Effector memory CD8-positive, alpha-beta T cell (primary cell): ENCODE measurements at regions not wholly inside any gene's neighbourhood (a gene's known extent, or its start where the extent isn't known, plus 50 kb on each side); places are given as distances from the start of the nearest gene placed in this dataset.

ENCODE experiments used
- ATAC-seq: fragments of 150-1000 bp; cut with Tn5 transposase; replicated peaks from 2 replicates; pipeline ENCODE4 v1.10.0; 2021; ENCODE audit warnings: mild to moderate bottlenecking, moderate library complexity
- DNase-seq, 3 experiments: peaks; one replicate each; pipeline ENCODE4 v3.0.0; 2021
- H3K27ac Mint-ChIP-seq, 2 donors: one replicate each; pipeline ENCODE4 v1.8.0; 2022; ENCODE audit warnings: mild to moderate bottlenecking in 2 of 2, mixed read lengths in 2 of 2, moderate library complexity in 2 of 2
- H3K27me3 Mint-ChIP-seq, 2 donors: one replicate each; pipeline ENCODE4 v1.8.0; 2022; ENCODE audit warnings: mixed read lengths in 2 of 2
- H3K36me3 Mint-ChIP-seq: one replicate; pipeline ENCODE4 v1.8.0; 2022; ENCODE audit warnings: mild to moderate bottlenecking, moderate library complexity, mixed read lengths; ENCODE audit not compliant: insufficient read depth
- H3K4me1 Mint-ChIP-seq, 2 donors: one replicate each; pipeline ENCODE4 v1.8.0; 2022; ENCODE audit warnings: low read depth in 2 of 2, mixed read lengths in 2 of 2
- H3K4me3 Mint-ChIP-seq, 2 donors: one replicate each; pipeline ENCODE4 v1.8.0; 2022; ENCODE audit warnings: mild to moderate bottlenecking in 2 of 2, mixed read lengths in 2 of 2, moderate library complexity in 2 of 2
- H3K9me3 Mint-ChIP-seq, 2 donors: one replicate each; pipeline ENCODE4 v1.8.0; 2022; ENCODE audit warnings: mixed read lengths in 2 of 2

DNA sequence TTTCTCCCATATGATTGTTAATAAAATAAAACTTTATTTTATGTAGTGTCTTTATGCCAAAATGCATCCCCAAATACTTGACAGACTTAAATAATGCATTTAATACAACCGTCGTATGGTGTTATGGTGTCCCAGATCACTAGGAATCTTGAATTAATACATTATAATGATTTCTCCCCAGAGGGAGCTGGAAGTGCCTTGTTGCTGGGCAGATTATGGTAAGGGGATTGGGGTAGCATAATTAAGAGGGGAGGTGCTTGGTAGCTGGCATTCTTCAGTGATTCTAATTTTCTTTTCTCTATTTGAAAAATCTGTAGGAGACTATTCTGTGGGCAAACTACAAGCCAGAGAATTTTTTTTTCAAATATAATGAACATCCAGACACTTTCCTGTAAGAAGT is 1043.7 kb downstream of the ADGRL2 start:
- Mint-ChIP-seq H3K9me3 (peaks cover 0 to 7% of the 10 kb centered on the region in 2 donors), H3K36me3 (no peaks in the 10 kb centered on the region), H3K27me3 (no peaks in the 10 kb centered on the region), H3K4me3 (no peak overlapping the region), H3K4me1 (no peaks in the 10 kb centered on the region), H3K27ac (no peak overlapping the region)
- DNase-seq (no peak), ATAC-seq (no peak)

DNA sequence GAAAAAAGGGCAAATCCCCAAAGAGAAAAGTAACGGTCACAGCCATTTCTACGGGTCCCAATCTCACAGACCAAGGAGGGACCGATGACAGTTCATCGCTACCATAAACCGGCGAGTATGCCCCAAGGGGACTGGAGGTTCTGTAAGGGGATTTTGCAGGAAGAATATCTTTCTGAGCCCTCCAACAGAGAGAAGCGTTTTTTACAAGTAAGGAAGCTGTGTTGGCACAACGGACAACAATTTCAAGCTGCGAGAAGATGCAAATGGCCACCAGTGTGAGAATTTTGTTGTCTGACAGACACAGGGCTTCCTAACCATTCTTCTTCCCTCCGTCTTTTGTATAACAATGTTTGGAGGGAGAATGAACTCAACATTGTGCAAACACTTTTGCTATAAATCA is 1043.1 kb downstream of the ADGRL2 start:
- no peak overlapping the region for H3K27ac Mint-ChIP-seq
- DNase-seq, result no peak
- H3K9me3 Mint-ChIP-seq, result peaks cover 0 to 7% of the 10 kb centered on the region in 2 donors
- H3K27me3 Mint-ChIP-seq, result no peaks in the 10 kb centered on the region
- no peaks in the 10 kb centered on the region for H3K36me3 Mint-ChIP-seq
- no peak overlapping the region for H3K4me3 Mint-ChIP-seq
- no peaks in the 10 kb centered on the region for H3K4me1 Mint-ChIP-seq
- no peak for ATAC-seq

DNA sequence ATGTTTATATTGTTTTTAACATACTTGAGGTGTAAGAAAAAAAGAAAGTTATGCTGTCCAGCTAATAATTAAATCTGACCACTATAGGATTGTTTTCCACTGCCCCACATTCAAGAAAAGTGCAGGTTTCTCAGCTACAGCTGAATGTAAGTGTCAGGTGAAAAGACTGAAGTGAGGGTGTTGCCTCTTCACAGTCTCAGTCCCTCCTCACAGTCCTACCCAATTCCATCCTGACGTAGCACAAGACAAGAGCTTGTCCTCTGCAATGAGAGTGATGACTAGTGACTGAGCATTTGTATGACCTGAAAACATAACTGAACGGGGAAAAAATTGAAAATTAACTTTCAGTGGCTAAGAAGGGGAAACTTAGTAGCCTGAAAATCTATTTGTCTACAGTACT is 1039.5 kb downstream of the ADGRL2 start:
- Mint-ChIP-seq H3K27me3 (no peaks in the 10 kb centered on the region), H3K27ac (no peak overlapping the region), H3K9me3 (peaks cover 0 to 1% of the 10 kb centered on the region in 2 donors), H3K36me3 (no peaks in the 10 kb centered on the region), H3K4me3 (no peak overlapping the region), H3K4me1 (no peaks in the 10 kb centered on the region)
- ATAC-seq, result no peak
- no peak for DNase-seq

DNA sequence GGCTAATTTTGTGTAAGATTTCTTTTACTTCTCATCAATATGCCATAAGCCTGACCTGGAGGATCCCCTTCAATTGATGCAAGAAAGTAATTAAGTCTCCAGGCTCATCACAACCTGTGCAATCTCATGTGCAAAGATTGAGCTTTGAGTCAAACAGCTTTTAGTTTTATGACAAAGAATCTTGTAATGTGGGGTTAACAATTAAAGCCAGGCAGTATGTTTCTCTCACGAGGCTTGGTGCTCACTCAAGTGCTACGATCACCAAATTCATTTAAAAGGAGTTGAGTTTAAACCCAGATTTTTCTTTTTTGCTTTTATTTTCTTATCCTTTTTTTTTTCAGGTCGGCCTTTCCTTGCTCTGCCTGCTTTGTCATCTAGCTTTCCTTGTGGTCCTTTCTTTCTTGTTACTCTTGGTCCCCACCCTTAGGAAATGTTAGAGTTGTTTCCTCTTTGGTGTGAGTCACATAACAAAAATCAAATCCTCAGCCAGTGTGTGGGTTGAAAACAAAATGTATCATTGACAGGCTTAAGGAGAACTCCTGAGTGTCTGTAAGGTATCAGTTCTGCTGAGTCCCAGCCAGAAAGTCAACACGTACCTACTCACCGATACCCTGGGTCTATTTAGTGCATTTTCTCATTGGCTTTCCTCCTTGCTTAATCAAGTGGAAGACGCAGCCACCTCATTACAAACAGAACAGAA is 1037.2 kb downstream of the ADGRL2 start:
- DNase-seq, result no peak

DNA sequence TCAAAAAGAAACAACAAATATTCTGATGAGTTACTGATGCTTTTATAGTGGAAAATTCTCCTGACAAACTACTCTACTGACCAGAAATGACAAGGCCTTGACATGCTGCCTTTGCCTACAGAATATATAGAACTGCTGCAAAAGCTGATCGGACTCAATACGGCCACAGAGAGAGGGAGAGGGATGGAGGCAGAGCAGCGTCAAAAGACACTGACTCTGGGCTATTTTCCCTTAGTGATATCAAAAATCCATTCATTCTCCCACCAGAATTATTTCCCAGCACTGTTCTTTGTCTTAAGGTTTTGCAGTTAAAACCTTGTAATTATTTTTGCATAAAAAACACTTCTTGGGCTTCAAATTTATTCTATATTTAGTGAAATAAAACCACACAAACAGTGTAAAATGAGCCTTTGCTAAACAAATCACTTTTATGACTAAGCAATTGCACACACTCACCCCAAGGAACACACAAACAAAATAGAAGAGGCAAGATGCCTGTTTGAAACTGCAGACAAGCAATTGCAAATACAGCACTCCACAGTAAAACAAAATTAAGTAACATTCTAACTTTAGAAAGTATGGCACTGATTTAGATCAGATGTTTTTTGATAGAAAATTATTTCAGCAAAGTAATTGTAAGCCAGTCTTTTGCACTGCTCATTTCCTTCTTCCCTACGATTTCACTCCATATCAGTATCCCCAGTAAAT is 1036.4 kb downstream of the ADGRL2 start:
- Mint-ChIP-seq H3K27me3 (no peaks in the 10 kb centered on the region), H3K4me1 (no peaks in the 10 kb centered on the region), H3K9me3 (peaks cover 8 to 16% of the 10 kb centered on the region in 2 donors), H3K36me3 (no peaks in the 10 kb centered on the region), H3K4me3 (no peak overlapping the region), H3K27ac (no peak overlapping the region)
- no peak for ATAC-seq
- DNase-seq, result no peak

More for the DNA sequence above, 1037.2 kb downstream of the ADGRL2 start:
- no peaks in the 10 kb centered on the region for H3K36me3 Mint-ChIP-seq
- H3K27ac Mint-ChIP-seq, result no peak overlapping the region
- H3K4me1 Mint-ChIP-seq, result no peaks in the 10 kb centered on the region
- no peaks in the 10 kb centered on the region for H3K27me3 Mint-ChIP-seq
- peaks cover 8 to 16% of the 10 kb centered on the region in 2 donors for H3K9me3 Mint-ChIP-seq
- no peak for ATAC-seq
- no peak overlapping the region for H3K4me3 Mint-ChIP-seq

DNA sequence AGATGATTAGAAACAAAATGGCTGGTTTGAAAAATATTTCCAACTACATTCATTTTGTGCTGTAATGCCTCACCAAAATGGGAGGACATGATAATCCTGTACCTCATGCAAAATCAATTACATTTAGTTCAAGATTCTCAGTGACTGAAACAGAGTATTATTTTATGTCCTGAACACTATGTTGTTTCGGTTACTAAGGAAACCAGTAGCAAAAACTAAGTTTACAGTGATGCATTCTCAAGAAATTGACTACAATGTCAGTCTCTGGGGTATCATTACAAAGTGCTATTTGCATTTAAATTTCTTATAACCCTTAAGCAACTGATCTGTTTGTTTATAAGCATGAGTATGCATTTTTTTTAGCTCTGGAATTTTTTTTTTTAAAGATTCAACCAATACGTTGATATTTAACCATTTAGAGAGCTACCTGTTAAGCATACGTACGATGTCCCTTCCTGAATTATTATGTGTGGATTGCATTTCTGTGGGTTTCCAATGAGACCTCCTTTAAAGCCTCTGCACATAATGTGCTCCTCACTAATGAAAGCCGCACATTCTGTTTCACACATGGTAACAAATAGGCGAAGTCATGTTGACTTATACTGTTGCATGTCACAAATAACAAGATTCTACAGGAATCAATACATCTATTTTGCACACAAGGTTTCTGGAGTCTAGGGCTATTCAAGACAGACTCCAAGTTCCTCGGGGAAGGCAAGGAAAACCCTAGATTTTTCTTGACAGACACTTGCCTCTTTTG is 1035.7 kb downstream of the ADGRL2 start:
- no peak for DNase-seq
- Mint-ChIP-seq H3K4me1 (no peaks in the 10 kb centered on the region), H3K36me3 (no peaks in the 10 kb centered on the region), H3K4me3 (no peak overlapping the region), H3K27ac (no peak overlapping the region), H3K27me3 (no peaks in the 10 kb centered on the region), H3K9me3 (peaks cover 8 to 16% of the 10 kb centered on the region in 2 donors)
- no peak for ATAC-seq

DNA sequence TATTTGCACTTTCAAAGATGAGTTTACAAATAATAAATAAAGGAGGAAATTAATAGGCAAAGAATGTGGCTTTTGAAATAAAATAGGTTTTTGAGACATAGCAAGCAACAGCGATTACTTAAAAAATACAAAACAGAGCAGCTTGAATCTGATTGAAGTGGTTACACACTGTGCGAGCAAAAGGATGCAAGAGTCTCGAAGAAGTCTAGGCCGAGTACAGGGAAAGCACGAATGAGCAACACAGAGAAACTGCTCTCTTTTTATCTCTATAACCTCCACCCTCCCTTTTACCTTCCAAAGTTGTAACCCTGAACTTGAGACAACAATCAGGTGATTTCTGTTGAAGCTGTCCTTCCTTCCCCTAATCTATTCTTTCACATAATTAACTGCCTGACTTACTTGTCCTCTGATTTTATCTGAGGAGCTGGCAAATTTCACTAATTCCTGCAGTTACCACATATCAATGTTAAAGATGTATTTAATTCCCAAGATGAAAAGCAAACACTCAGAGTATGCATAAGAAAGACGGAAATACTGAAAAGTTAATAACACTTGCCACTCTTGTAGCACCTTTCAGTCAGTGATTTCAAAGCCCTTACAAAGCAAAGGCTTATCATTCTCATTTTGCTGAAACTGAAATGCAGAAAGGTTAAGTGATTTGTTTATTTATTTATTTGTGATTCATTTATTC is 1030.1 kb downstream of the ADGRL2 start:
- no peaks in the 10 kb centered on the region for H3K4me1 Mint-ChIP-seq
- DNase-seq, result no peak
- H3K36me3 Mint-ChIP-seq, result no peaks in the 10 kb centered on the region
- no peaks in the 10 kb centered on the region for H3K27me3 Mint-ChIP-seq
- no peak overlapping the region for H3K4me3 Mint-ChIP-seq
- no peak overlapping the region for H3K27ac Mint-ChIP-seq
- ATAC-seq, result no peak
- H3K9me3 Mint-ChIP-seq, result peaks cover 7 to 16% of the 10 kb centered on the region in 2 donors

DNA sequence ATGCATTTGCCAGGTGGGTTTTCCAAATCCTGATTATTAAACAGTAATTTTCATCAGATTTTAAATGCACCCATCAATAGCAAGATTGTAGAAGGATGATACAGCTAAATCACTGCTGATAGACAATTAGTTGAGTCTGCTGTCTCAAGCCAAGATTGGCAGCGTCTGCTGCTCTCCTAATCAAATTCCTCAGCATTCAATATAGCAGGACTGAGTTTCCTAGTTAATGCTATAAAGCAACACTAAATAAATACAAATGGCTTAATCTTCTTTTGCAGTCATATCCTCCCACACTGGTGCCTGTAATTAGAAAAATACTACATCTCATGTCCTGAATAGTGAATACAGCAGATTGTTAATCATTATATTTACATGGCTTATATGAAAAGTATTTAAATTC is 1028.8 kb downstream of the ADGRL2 start:
- Mint-ChIP-seq H3K36me3 (no peaks in the 10 kb centered on the region), H3K4me1 (no peaks in the 10 kb centered on the region), H3K27me3 (no peaks in the 10 kb centered on the region), H3K4me3 (no peak overlapping the region), H3K27ac (no peak overlapping the region), H3K9me3 (peaks cover 4 to 21% of the 10 kb centered on the region in 2 donors)
- no peak for ATAC-seq
- DNase-seq, result no peak

DNA sequence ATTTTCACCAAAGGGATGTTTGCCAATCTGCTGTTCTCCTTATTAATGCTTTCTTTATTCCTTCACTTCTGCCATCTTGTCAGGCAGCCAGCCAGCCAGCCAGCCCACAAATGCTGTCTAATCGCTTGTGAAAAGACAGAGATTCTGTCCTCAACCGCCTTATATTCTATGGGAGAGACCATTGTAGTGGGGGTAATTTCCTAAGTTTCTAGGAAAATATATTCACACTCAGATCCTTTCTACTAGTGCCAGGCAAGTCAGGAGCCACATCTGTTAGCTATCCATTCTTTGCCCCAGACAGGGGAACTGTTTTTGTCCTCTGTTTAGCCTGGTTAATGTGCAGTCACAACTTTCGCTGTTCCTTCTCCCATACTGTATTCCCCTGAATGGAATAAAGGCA is 1023.1 kb downstream of the ADGRL2 start:
- Mint-ChIP-seq H3K4me1 (no peaks in the 10 kb centered on the region), H3K9me3 (peaks cover 8 to 11% of the 10 kb centered on the region in 2 donors), H3K27ac (no peak overlapping the region), H3K4me3 (no peak overlapping the region), H3K36me3 (no peaks in the 10 kb centered on the region), H3K27me3 (no peaks in the 10 kb centered on the region)
- DNase-seq, result no peak
- ATAC-seq, result no peak

DNA sequence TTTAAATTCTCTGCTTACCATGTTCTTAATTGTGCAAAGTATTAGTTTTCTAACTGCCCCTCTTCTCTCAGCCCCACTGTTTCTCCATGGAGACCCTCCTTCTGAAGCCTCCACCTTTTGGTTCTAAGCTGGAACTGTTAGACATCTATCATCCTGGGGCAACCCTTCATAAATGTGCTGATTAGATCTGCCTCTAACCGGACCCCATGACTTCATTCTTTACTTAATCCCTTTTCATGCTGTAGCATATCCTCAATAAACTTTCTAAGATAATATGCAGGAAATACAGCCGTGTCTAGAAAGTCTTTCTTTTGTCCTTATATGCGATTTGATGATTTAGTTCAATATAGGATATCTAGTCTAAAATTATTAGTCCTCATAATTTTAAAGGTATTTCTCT is 1020.1 kb downstream of the ADGRL2 start:
- no peak for DNase-seq

DNA sequence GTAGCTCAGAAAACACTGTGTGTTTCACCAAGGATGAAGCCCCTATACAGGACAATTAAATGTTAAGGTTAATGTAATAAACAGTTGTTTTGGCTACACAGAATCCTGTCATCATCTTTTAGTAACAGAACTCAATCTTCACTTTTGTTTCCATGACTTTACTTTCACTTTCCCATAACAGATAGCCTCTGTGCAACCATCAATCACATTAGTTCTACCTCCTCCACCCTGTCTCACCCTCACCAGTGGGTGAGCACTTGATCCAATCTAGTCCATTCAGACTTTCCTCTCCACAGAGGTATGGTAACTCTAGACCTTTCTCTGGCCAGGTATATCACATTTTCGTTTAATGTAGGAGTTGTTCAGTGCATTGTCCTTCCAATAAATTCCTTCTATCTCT is 1018.5 kb downstream of the ADGRL2 start:
- H3K27ac Mint-ChIP-seq, result no peak overlapping the region
- no peaks in the 10 kb centered on the region for H3K27me3 Mint-ChIP-seq
- no peaks in the 10 kb centered on the region for H3K36me3 Mint-ChIP-seq
- H3K4me3 Mint-ChIP-seq, result no peak overlapping the region
- peaks cover 13 to 15% of the 10 kb centered on the region in 2 donors for H3K9me3 Mint-ChIP-seq
- no peaks in the 10 kb centered on the region for H3K4me1 Mint-ChIP-seq
- no peak for DNase-seq
- ATAC-seq, result no peak

More for the DNA sequence above, 1020.1 kb downstream of the ADGRL2 start:
- Mint-ChIP-seq H3K27me3 (no peaks in the 10 kb centered on the region), H3K9me3 (peaks cover 15 to 25% of the 10 kb centered on the region in 2 donors), H3K36me3 (no peaks in the 10 kb centered on the region), H3K27ac (no peak overlapping the region), H3K4me1 (no peaks in the 10 kb centered on the region), H3K4me3 (no peak overlapping the region)
- no peak for ATAC-seq

DNA sequence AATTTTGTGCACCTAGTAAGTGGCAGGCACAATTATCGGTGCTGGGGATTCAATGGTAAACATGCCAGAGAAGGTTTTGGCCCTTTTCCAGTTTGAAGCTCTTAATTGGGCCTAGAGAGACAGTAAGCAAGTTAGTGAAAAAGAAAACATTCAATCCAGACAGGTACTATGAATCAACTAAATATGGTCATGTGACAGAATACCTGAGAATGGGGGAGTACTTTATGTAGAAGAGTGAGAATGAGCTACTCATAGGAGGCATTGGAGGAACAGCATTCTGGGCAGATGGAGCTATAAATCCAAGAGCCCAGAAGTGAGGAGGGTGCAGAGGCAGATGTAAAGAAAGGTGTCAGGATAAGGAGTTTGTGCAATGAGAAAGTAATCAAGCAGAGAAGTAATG is 1017.9 kb downstream of the ADGRL2 start:
- DNase-seq (no peak), ATAC-seq (no peak)
- H3K4me3 Mint-ChIP-seq, result no peak overlapping the region
- peaks cover 10 to 15% of the 10 kb centered on the region in 2 donors for H3K9me3 Mint-ChIP-seq
- H3K36me3 Mint-ChIP-seq, result no peaks in the 10 kb centered on the region
- H3K27ac Mint-ChIP-seq, result no peak overlapping the region
- H3K4me1 Mint-ChIP-seq, result no peaks in the 10 kb centered on the region
- H3K27me3 Mint-ChIP-seq, result no peaks in the 10 kb centered on the region

DNA sequence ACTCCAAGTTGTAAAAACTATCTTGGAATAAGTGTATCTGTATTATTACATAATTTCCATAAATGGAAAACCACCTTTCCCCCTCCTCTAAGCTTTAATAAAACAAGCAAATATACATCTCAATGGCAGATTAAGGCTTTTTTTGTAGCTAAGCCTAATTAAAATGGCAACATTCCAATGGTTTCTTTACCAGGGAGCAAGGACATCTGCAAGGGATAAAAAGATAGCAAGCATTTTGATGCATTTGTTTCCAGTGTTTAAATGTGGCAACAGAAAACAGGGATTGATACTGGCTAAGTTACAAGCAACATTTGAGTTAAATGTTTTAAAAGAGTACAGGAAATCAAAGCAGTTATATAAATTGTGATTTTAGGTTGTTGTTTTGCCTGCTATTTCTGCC is 1012.7 kb downstream of the ADGRL2 start:
- H3K4me1 Mint-ChIP-seq, result no peaks in the 10 kb centered on the region
- no peak overlapping the region for H3K27ac Mint-ChIP-seq
- H3K27me3 Mint-ChIP-seq, result no peaks in the 10 kb centered on the region
- H3K36me3 Mint-ChIP-seq, result no peaks in the 10 kb centered on the region
- H3K9me3 Mint-ChIP-seq, result peaks cover 5 to 20% of the 10 kb centered on the region in 2 donors
- no peak overlapping the region for H3K4me3 Mint-ChIP-seq
- DNase-seq (no peak), ATAC-seq (no peak)
